ENCODE measurements at regions not wholly inside any gene's neighbourhood (a gene's known extent, or its start where the extent isn't known, plus 50 kb on each side); places are given as distances from the start of the nearest gene placed in this dataset.

GRCh38 chr13:50404116-50404515 is 388.9 kb downstream of the KCNRG start:
- Histone ChIP-seq H3K36me3 (replicated peaks in 1 of 2; ENCODE audit: control extremely low read depth in 1 of 2, control insufficient read depth in 1 of 2, extremely low read depth in 1 of 2, insufficient read depth in 2 of 2, low read length in 1 of 2) (no peaks in the 10 kb centered on the region), H3K27me3 (replicated peaks in 1 of 4; ENCODE audit: control extremely low read depth in 1 of 4, control insufficient read depth in 3 of 4, insufficient read depth in 4 of 4, low read length in 3 of 4) (no peaks in the 10 kb centered on the region), H3K9me3 (ENCODE audit: control extremely low read depth in 1 of 3, control insufficient read depth in 2 of 3, insufficient read depth in 1 of 3, low read length in 2 of 3) (no peaks in the 10 kb centered on the region), H4K20me1 (ENCODE audit: control insufficient read depth, insufficient read depth, low read length, poor library complexity, severe bottlenecking) (no peaks in the 10 kb centered on the region), H3K4me1 (ENCODE audit: control insufficient read depth in 2 of 2, insufficient read depth in 2 of 2, low read length in 2 of 2) (no peaks in the 10 kb centered on the region), H2AFZ (ENCODE audit: insufficient read depth, low read depth, low read length, poor library complexity, severe bottlenecking) (no peak overlapping the region), H3K4me3 (ENCODE audit: control extremely low read depth in 1 of 5, extremely low read depth in 1 of 5, insufficient read depth in 1 of 5, low read depth in 2 of 5, low read length in 4 of 5) (no peak overlapping the region), H3K9ac (ENCODE audit: low read length) (no peak overlapping the region), H3K27ac (ENCODE audit: low read length in 2 of 2) (no peak overlapping the region), H3K4me2 (replicated peaks; ENCODE audit: low read depth, low read length, poor library complexity, severe bottlenecking) (no peak overlapping the region), H3K79me2 (ENCODE audit: control insufficient read depth, insufficient read depth, low read length) (no peaks in the 10 kb centered on the region)
- 90% methylated on average over 2 of the region's 3 CpGs for WGBS (ENCODE audit: insufficient coverage)
- intact Hi-C loops (cut with micrococcal nuclease), result loop anchor here (2.0 kb wide), 1 partner anchor 31 kb away; no protein-coding TSS in a partner anchor
- ChIA-PET POLR2A (no interaction called here), CTCF (interaction anchor here (1.0 kb wide), 1 partner anchor 396 kb away, joined by 3 read pairs; no protein-coding TSS in a partner anchor)
- DNase-seq (no peak), ATAC-seq (ENCODE audit: low read depth) (no peak)
- no peak overlapping the region for H3K27ac Mint-ChIP-seq
- H3K4me3 Mint-ChIP-seq, result no peak overlapping the region
- peaks cover 6% of the 10 kb centered on the region for H3K4me1 Mint-ChIP-seq
- no peaks in the 10 kb centered on the region for H3K27me3 Mint-ChIP-seq
- H3K9me3 Mint-ChIP-seq (ENCODE audit: insufficient read depth), result no peaks in the 10 kb centered on the region
- no peak for TF ChIP-seq EZH2 (IDR thresholded peaks at IDR 0.05; ENCODE audit: borderline replicate concordance, insufficient read depth, low read depth, low read length, poor library complexity, severe bottlenecking)
- TF ChIP-seq, protein P1, sequence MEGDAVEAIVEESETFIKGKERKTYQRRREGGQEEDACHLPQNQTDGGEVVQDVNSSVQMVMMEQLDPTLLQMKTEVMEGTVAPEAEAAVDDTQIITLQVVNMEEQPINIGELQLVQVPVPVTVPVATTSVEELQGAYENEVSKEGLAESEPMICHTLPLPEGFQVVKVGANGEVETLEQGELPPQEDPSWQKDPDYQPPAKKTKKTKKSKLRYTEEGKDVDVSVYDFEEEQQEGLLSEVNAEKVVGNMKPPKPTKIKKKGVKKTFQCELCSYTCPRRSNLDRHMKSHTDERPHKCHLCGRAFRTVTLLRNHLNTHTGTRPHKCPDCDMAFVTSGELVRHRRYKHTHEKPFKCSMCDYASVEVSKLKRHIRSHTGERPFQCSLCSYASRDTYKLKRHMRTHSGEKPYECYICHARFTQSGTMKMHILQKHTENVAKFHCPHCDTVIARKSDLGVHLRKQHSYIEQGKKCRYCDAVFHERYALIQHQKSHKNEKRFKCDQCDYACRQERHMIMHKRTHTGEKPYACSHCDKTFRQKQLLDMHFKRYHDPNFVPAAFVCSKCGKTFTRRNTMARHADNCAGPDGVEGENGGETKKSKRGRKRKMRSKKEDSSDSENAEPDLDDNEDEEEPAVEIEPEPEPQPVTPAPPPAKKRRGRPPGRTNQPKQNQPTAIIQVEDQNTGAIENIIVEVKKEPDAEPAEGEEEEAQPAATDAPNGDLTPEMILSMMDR (IDR thresholded peaks at IDR 0.05), result no peak

- no peak overlapping the region for H3K9ac ChIP-seq (ENCODE audit: low read length)
- H3K4me2 ChIP-seq (replicated peaks; ENCODE audit: low read depth, low read length, poor library complexity, severe bottlenecking), result no peak overlapping the region
- H3K79me2 ChIP-seq (ENCODE audit: control insufficient read depth, insufficient read depth, low read length), result no peaks in the 10 kb centered on the region
- CTCF ChIA-PET, result no interaction called here
- no peak overlapping the region for H2AFZ ChIP-seq (ENCODE audit: insufficient read depth, low read depth, low read length, poor library complexity, severe bottlenecking)
- no peak overlapping the region for H3K4me3 ChIP-seq (ENCODE audit: control extremely low read depth in 1 of 5, extremely low read depth in 1 of 5, insufficient read depth in 1 of 5, low read depth in 2 of 5, low read length in 4 of 5)
- TF ChIP-seq, protein P1 (IDR thresholded peaks at IDR 0.05), result no peak
- TF ChIP-seq EZH2 (IDR thresholded peaks at IDR 0.05; ENCODE audit: borderline replicate concordance, insufficient read depth, low read depth, low read length, poor library complexity, severe bottlenecking), result no peak
- 100% methylated on average over 1 of the region's 1 CpG for WGBS (ENCODE audit: insufficient coverage)
- Mint-ChIP-seq H3K27ac (no peak overlapping the region), H3K9me3 (ENCODE audit: insufficient read depth) (no peaks in the 10 kb centered on the region), H3K4me3 (no peak overlapping the region), H3K4me1 (peaks cover 6% of the 10 kb centered on the region), H3K27me3 (no peaks in the 10 kb centered on the region)
- ATAC-seq (ENCODE audit: low read depth) (no peak), DNase-seq (no peak)
- no peaks in the 10 kb centered on the region for H4K20me1 ChIP-seq (ENCODE audit: control insufficient read depth, insufficient read depth, low read length, poor library complexity, severe bottlenecking)
- no peaks in the 10 kb centered on the region for H3K9me3 ChIP-seq (ENCODE audit: control extremely low read depth in 1 of 3, control insufficient read depth in 2 of 3, insufficient read depth in 1 of 3, low read length in 2 of 3)
- intact Hi-C loops (cut with micrococcal nuclease), result loop anchor here (2.0 kb wide), 1 partner anchor 32 kb away; no protein-coding TSS in a partner anchor
- no peaks in the 10 kb centered on the region for H3K4me1 ChIP-seq (ENCODE audit: control insufficient read depth in 2 of 2, insufficient read depth in 2 of 2, low read length in 2 of 2)
- no peaks in the 10 kb centered on the region for H3K27me3 ChIP-seq (replicated peaks in 1 of 4; ENCODE audit: control extremely low read depth in 1 of 4, control insufficient read depth in 3 of 4, insufficient read depth in 4 of 4, low read length in 3 of 4)
- no peak overlapping the region for H3K27ac ChIP-seq (ENCODE audit: low read length in 2 of 2)
- H3K36me3 ChIP-seq (replicated peaks in 1 of 2; ENCODE audit: control extremely low read depth in 1 of 2, control insufficient read depth in 1 of 2, extremely low read depth in 1 of 2, insufficient read depth in 2 of 2, low read length in 1 of 2), result no peaks in the 10 kb centered on the region
- POLR2A ChIA-PET, result no interaction called here
These were observed 389.5 kb downstream of the KCNRG start for GRCh38 chr13:50404769-50405168.
